Mucosa of descending colon (tissue), 3 donors: ENCODE measurements at regions not wholly inside any gene's neighbourhood (a gene's known extent, or its start where the extent isn't known, plus 50 kb on each side); places are given as distances from the start of the nearest gene placed in this dataset.
A peak's percentile ranks its signal among the peaks of the same experiment; 100 is the strongest.

ENCODE experiments used
- ATAC-seq: fragments of 200-7000 bp; cut with Tn5 transposase; one replicate; pipeline ENCODE4 v1.9.1; 2020; ENCODE audit warnings: mild to moderate bottlenecking, moderate library complexity
- DNase-seq, 3 donors: peaks; one replicate each; pipeline ENCODE4 v3.0.0-alpha.2; 2020
- H3K36me3 ChIP-seq: fragments of 200-600 bp; one replicate; pipeline ENCODE4 v1.8.0; 2021; ENCODE audit warnings: low read depth, mild to moderate bottlenecking
- H3K4me1 ChIP-seq: fragments of 200-600 bp; one replicate; pipeline ENCODE4 v1.8.0; 2021; ENCODE audit warnings: low read depth, mild to moderate bottlenecking
- H3K4me3 ChIP-seq: fragments of 200-600 bp; one replicate; pipeline ENCODE4 v1.8.0; 2021; ENCODE audit warnings: mild to moderate bottlenecking
- H3K9me3 ChIP-seq: fragments of 200-600 bp; one replicate; pipeline ENCODE4 v1.8.0; 2021; ENCODE audit warnings: mild to moderate bottlenecking
- intact Hi-C, 2 donors: fragments of 100-400 bp; cut with DNase I in 1 of 2; cut with micrococcal nuclease in 1 of 2; formaldehyde crosslinking; loops; one replicate each; pipeline versions ENCODE4 v1.11.0 to v1.11.1; 2022; cut with DNase I, micrococcal nuclease
- TF ChIP-seq, protein P1 (sequence below): fragments of 200-600 bp; IDR thresholded peaks from one replicate; pipeline ENCODE4 v1.8.0; 2022; ENCODE audit warnings: antibody characterized with exemption, mild to moderate bottlenecking
- donor health status: DM: no; HTN: no; CAD: no; lungs with moderate emphysema.
- donor health status: DM: no; HTN: no; CAD: no.
- donor health status: DM: no; HTN: yes; CAD: no.

DNA sequence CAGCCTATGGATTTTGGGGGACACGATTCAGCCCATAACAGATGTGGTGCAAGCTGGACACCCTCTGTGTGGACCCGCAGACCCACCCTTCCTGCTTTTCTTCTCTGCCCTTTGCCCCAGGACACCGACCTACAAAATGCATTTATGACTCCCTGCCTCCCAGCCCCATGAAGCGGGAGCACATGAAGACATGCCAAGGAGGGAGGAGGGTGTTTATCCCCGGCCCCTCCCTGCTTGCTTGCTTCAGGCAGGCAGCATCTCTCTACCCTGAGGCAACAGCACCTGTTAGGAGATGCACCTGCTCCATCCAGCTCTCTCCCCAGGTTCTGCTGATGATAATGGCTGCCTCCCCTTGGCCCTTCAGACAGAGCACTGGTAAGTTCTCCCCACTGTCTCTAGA is 187.5 kb downstream of the PSMG1 start:
- Histone ChIP-seq H3K4me1 (peaks cover 5% of the 10 kb centered on the region), H3K36me3 (no peaks in the 10 kb centered on the region), H3K4me3 (no peak overlapping the region), H3K9me3 (no peaks in the 10 kb centered on the region)
- DNase-seq (peak in 2 of 3 donors; percentile 50 to 53), ATAC-seq (peak; percentile 83)
- TF ChIP-seq, protein P1, sequence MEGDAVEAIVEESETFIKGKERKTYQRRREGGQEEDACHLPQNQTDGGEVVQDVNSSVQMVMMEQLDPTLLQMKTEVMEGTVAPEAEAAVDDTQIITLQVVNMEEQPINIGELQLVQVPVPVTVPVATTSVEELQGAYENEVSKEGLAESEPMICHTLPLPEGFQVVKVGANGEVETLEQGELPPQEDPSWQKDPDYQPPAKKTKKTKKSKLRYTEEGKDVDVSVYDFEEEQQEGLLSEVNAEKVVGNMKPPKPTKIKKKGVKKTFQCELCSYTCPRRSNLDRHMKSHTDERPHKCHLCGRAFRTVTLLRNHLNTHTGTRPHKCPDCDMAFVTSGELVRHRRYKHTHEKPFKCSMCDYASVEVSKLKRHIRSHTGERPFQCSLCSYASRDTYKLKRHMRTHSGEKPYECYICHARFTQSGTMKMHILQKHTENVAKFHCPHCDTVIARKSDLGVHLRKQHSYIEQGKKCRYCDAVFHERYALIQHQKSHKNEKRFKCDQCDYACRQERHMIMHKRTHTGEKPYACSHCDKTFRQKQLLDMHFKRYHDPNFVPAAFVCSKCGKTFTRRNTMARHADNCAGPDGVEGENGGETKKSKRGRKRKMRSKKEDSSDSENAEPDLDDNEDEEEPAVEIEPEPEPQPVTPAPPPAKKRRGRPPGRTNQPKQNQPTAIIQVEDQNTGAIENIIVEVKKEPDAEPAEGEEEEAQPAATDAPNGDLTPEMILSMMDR = no peak
- intact Hi-C loops = no loop called here

DNA sequence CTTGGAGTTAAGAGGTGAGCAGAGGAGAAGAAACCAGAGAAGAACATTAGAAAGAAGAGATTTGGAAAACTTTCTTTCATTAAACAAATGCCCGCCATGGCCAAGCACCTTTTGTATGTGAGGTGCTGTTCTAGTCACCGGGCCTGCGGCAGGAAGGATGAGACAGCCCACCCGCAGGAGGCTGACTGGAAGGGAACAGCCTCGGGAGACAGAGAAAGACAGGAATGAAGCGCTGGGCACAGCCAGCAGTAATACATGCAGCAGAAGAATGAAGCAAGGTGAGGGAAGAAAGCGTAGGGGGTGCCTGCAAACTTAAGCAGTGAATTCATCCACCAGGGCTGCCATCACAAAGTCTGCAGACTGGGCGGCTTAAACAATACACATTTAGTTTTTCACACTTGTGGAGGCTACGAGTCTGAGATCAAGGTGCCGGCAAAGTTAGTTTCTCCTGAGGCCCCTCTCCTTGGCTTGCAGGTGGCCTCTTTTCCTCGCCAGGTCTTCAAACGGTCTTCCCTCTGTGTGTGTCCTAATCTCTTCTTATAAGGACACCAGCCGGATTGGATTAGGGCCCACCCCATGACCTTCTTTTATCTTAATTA is 188.1 kb downstream of the PSMG1 start:
- Histone ChIP-seq H3K9me3 (no peaks in the 10 kb centered on the region), H3K36me3 (no peaks in the 10 kb centered on the region), H3K4me1 (peaks cover 8% of the 10 kb centered on the region), H3K4me3 (no peak overlapping the region)
- ATAC-seq = peak; percentile 20
- intact Hi-C loops = no loop called here
- DNase-seq = no peak
- TF ChIP-seq, protein P1 = no peak

DNA sequence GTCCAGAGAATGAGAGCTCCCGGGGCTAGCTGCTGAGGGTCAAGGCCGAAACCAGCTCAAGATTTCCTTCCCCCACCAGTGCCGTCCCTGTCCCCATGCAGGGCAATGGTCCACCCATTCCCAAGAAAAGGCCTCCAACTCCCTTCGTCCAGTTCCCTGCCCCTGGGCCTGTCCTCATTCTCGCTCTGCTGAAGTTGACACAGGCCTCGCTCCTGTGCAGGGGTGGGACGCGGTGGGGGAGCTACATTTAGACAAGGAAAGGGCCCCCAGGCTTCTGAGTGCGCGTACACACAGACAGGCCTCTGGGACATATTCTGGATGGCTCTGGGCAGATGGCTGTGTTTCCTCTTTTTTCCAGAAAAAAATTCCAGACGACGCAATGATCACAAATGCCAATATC is 188.3 kb downstream of the ETS2 start:
- no peak for DNase-seq
- TF ChIP-seq, protein P1 = no peak
- intact Hi-C loops = no loop called here
- no peak for ATAC-seq
- Histone ChIP-seq H3K4me1 (peaks cover 13% of the 10 kb centered on the region), H3K9me3 (no peaks in the 10 kb centered on the region), H3K4me3 (no peak overlapping the region), H3K36me3 (no peaks in the 10 kb centered on the region)

DNA sequence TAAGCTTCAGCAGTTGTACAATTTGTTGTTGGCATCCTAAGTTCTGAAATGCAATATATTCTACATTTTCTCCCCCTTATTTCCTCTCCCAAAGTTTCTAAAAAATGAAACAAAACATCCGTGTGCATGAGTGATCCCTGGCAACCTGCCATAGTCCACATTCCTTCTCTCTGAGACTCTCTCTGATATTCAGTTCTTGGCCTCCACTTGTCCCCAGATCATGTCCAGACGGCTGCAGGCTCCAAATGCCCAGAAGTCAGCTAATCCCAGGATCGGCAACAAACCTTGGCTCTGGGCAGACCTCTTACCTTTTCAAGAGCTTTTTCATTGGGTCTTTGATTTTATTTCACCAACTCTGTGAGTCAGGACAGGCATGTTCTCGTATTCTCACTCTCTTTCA is 187.8 kb downstream of the ETS2 start:
- DNase-seq = peak in 1 of 3 donors; percentile 57
- H3K9me3 ChIP-seq = no peaks in the 10 kb centered on the region
- H3K36me3 ChIP-seq = no peaks in the 10 kb centered on the region
- no peak for ATAC-seq
- no peak overlapping the region for H3K4me3 ChIP-seq
- intact Hi-C loops = no loop called here
- peaks cover 13% of the 10 kb centered on the region for H3K4me1 ChIP-seq
- TF ChIP-seq, protein P1 = no peak

DNA sequence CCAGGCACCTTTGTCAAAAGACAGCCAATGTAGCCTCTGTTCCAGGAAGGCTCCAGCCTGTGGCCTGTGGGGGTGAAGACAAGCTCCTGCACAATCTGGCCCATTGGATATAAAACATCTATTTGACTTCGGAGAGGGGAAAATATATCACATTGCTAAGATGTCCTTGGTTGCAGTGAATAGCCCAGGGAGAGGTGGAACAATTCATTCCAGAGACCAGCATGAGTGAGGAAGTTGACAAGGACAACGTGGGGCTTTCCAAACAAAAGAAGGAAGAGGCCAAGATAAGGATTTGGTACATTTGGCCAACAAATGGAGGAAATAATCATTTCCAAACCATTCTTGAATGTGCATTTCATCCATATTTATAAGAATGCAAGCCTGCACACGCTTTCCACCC is 187.0 kb downstream of the ETS2 start:
- intact Hi-C loops = no loop called here
- Histone ChIP-seq H3K9me3 (no peaks in the 10 kb centered on the region), H3K4me3 (no peak overlapping the region), H3K36me3 (no peaks in the 10 kb centered on the region), H3K4me1 (peaks cover 13% of the 10 kb centered on the region)
- TF ChIP-seq, protein P1 = no peak
- DNase-seq = no peak
- ATAC-seq = no peak

DNA sequence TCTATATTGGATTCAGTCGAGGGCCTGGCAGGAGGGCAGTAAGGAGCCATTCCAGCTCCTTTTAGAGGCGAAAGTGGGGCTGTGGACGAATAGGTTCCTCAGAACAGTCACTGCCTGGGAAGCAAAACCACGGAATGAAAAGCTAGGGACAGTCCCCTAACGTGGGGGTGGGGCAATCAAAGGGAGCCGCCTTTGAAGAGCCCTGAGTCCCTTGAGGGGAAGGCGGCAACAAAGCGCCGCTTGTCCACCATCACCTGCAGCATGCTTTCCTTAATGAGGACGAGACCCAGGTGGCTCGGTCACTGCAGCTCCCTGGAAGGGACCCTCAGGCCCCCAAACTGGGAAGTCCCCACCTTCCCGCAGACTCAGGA is 184.7 kb downstream of the ETS2 start:
- no peak overlapping the region for H3K4me3 ChIP-seq
- no peaks in the 10 kb centered on the region for H3K36me3 ChIP-seq
- intact Hi-C loops = no loop called here
- peak; percentile 50 for ATAC-seq
- TF ChIP-seq, protein P1 = no peak
- peaks cover 17% of the 10 kb centered on the region for H3K4me1 ChIP-seq
- no peaks in the 10 kb centered on the region for H3K9me3 ChIP-seq
- DNase-seq = peak in 1 of 3 donors; percentile 65
